Parathyroid adenoma (tissue), 2 donors: ENCODE measurements at regions not wholly inside any gene's neighbourhood (a gene's known extent, or its start where the extent isn't known, plus 50 kb on each side); places are given as distances from the start of the nearest gene placed in this dataset.

Experiments used
- H2AFZ ChIP-seq: fragments of 300-600 bp; sonication (generic); one replicate; pipeline ENCODE4 v1.7.0; 2017; ENCODE audit warnings: antibody characterized with exemption, mild to moderate bottlenecking
- H3K27ac ChIP-seq: fragments of 300-600 bp; sonication (generic); one replicate; pipeline ENCODE4 v1.7.0; 2017
- H3K27me3 ChIP-seq: fragments of 300-600 bp; sonication (generic); one replicate; pipeline ENCODE4 v1.7.0; 2017; ENCODE audit warnings: low read length; ENCODE audit not compliant: control insufficient read depth, insufficient read depth
- H3K36me3 ChIP-seq: fragments of 300-600 bp; sonication (generic); one replicate; pipeline ENCODE4 v1.7.0; 2017; ENCODE audit warnings: low read length; ENCODE audit not compliant: control insufficient read depth, insufficient read depth
- H3K4me1 ChIP-seq: fragments of 300-600 bp; sonication (generic); one replicate; pipeline ENCODE4 v1.7.0; 2017; ENCODE audit warnings: control low read depth
- H3K4me2 ChIP-seq: fragments of 300-600 bp; sonication (generic); one replicate; pipeline ENCODE4 v1.7.0; 2017; ENCODE audit warnings: low read length
- H3K4me3 ChIP-seq: fragments of 300-600 bp; sonication (generic); one replicate; pipeline ENCODE4 v1.7.0; 2017; ENCODE audit warnings: low read depth, low read length
- H3K79me2 ChIP-seq: fragments of 300-600 bp; sonication (generic); one replicate; pipeline ENCODE4 v1.7.0; 2017; ENCODE audit warnings: control low read depth
- H3K9ac ChIP-seq: fragments of 300-600 bp; sonication (generic); one replicate; pipeline ENCODE4 v1.7.0; 2017; ENCODE audit warnings: mild to moderate bottlenecking
- H3K9me3 ChIP-seq: fragments of 300-600 bp; sonication (generic); one replicate; pipeline ENCODE4 v1.7.0; 2017; ENCODE audit warnings: low read length; ENCODE audit not compliant: control insufficient read depth
- TF ChIP-seq, protein P1 (sequence below): fragments of 300-600 bp; sonication (generic); IDR thresholded peaks from one replicate; pipeline ENCODE4 v1.7.0; 2017; ENCODE audit warnings: antibody characterized with exemption, mild to moderate bottlenecking
- donor health status: primary hyperparathyroidism.

DNA sequence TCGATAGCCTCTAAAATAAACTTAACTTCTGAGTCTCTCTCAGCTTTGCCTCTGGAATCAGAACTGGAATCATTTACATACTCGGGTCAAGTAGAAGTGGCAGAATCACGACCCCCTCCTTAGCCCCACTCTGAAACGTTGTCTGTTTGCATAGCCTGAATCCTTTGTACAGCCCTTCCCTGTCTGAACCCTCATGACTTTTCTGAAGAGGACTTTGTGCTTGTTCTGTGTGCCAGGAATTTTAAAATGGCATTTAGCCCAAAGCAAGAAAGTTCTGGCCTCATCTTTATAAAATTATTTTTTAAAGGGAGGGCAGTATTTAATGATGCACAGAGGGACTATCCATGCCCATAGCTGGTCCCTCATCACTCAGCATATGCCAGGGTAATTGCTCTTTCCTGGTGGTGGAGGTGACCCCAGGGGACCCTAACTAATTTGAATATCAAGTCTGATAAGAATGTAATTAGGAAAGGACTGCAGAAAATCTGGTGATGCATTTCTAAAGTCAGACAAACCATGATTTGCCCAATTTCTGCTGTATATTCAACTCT, 342.7 kb upstream of the TNRC6C start:
- Histone ChIP-seq H3K27me3 (no peaks in the 10 kb centered on the region), H3K36me3 (no peaks in the 10 kb centered on the region), H3K4me3 (no peak overlapping the region), H2AFZ (no peak overlapping the region), H3K27ac (no peak overlapping the region), H3K4me2 (no peak overlapping the region), H3K9me3 (no peaks in the 10 kb centered on the region), H3K79me2 (no peaks in the 10 kb centered on the region), H3K4me1 (no peaks in the 10 kb centered on the region), H3K9ac (no peak overlapping the region)
- TF ChIP-seq, protein P1, sequence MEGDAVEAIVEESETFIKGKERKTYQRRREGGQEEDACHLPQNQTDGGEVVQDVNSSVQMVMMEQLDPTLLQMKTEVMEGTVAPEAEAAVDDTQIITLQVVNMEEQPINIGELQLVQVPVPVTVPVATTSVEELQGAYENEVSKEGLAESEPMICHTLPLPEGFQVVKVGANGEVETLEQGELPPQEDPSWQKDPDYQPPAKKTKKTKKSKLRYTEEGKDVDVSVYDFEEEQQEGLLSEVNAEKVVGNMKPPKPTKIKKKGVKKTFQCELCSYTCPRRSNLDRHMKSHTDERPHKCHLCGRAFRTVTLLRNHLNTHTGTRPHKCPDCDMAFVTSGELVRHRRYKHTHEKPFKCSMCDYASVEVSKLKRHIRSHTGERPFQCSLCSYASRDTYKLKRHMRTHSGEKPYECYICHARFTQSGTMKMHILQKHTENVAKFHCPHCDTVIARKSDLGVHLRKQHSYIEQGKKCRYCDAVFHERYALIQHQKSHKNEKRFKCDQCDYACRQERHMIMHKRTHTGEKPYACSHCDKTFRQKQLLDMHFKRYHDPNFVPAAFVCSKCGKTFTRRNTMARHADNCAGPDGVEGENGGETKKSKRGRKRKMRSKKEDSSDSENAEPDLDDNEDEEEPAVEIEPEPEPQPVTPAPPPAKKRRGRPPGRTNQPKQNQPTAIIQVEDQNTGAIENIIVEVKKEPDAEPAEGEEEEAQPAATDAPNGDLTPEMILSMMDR, result no peak

DNA sequence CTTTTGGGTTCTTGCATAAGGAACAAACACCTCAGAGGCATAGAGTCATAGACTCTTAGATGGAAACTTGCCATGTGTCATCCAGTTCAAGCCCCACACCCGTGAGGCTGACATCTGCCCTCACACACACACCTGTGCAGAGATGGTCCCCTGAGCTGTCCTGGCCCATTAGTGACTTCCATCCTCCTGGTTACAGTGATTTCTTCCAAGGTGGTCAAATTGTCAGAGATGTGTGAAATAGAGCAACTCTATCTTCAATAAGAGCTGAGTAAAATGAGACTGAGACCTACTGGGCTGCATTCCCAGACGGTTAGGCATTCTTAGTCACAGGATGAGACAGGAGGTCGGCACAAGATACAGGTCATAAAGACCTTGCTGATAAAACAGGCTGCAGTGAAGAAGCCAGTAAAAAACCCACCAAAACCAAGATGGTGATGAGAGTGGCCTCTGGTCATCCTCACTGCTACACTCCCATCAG, 342.2 kb upstream of the TNRC6C start:
- Histone ChIP-seq H3K27ac (no peak overlapping the region), H3K9ac (no peak overlapping the region), H3K36me3 (no peaks in the 10 kb centered on the region), H3K4me2 (no peak overlapping the region), H3K4me3 (no peak overlapping the region), H3K27me3 (no peaks in the 10 kb centered on the region), H3K79me2 (no peaks in the 10 kb centered on the region), H2AFZ (no peak overlapping the region), H3K9me3 (no peaks in the 10 kb centered on the region), H3K4me1 (no peaks in the 10 kb centered on the region)
- TF ChIP-seq, protein P1, result no peak

DNA sequence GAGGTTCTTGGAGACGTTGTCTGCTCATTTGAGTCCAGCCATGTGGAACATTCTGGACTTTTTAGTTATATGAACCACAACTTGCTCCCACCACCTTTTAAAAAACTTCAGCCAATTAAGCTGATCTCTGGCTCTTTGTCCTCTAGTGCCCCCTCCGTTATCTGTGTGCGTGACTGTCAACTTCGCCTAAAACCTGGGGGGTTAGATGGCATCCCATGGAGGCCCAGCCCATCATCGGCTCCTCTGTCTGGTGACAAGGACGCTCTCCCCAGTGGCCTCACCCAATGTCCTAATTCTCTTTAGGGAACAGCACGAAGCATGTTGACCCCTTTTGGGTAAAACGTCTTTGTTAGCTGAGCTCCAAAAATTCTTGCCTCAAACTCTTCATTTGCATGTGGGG, 341.0 kb upstream of the TNRC6C start:
- no peaks in the 10 kb centered on the region for H3K9me3 ChIP-seq
- H3K9ac ChIP-seq, result no peak overlapping the region
- H3K4me3 ChIP-seq, result no peak overlapping the region
- H3K36me3 ChIP-seq, result no peaks in the 10 kb centered on the region
- no peaks in the 10 kb centered on the region for H3K4me1 ChIP-seq
- no peaks in the 10 kb centered on the region for H3K27me3 ChIP-seq
- no peaks in the 10 kb centered on the region for H3K79me2 ChIP-seq
- TF ChIP-seq, protein P1, result no peak
- H3K27ac ChIP-seq, result no peak overlapping the region
- H2AFZ ChIP-seq, result no peak overlapping the region
- no peak overlapping the region for H3K4me2 ChIP-seq

DNA sequence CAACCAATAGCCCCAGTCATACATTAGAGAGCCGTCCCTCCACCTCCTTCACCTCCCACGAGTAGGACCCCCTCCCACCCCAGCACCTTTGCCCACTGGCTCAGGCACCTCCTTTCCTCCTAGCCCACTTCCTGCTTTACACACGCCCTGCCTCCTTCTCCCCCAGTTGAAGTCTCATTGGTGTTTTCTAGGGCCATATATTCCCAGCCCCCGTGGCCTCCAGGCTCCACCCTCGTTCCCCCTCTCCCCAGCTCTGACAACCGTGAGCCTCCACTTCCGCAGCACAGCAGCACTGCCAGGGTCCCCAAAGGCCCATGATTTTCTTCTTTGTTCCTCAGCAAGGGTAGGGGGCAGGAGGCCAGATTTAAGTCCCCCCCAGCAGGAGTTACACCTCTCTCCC, 340.3 kb upstream of the TNRC6C start:
- Histone ChIP-seq H3K27me3 (no peaks in the 10 kb centered on the region), H3K4me1 (no peaks in the 10 kb centered on the region), H3K9me3 (no peaks in the 10 kb centered on the region), H2AFZ (no peak overlapping the region), H3K79me2 (no peaks in the 10 kb centered on the region), H3K36me3 (no peaks in the 10 kb centered on the region), H3K9ac (no peak overlapping the region), H3K4me3 (no peak overlapping the region), H3K27ac (no peak overlapping the region), H3K4me2 (no peak overlapping the region)
- TF ChIP-seq, protein P1, result no peak

DNA sequence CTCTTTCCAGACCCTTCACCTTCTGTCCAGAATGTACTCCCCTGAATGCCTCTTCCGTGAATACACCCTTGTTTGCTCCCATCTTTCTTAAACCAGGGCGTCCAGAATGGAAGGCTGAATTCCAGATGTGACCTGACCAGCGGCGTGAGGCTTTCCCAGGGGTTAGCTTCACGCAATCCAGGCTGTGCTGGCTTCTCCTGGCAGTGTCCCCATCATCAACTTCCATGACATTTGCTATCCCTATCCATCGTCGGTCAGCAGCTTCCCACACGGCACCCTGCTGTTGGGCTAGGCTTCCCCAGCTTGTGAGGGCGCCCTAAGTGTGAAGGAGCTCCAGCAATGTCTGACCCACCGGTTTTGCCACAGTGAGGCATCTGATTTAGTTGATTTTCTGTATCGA, 339.8 kb upstream of the TNRC6C start:
- Histone ChIP-seq H3K9me3 (no peaks in the 10 kb centered on the region), H3K9ac (no peak overlapping the region), H3K36me3 (no peaks in the 10 kb centered on the region), H2AFZ (no peak overlapping the region), H3K4me3 (no peak overlapping the region), H3K27ac (no peak overlapping the region), H3K27me3 (no peaks in the 10 kb centered on the region), H3K4me1 (no peaks in the 10 kb centered on the region), H3K4me2 (no peak overlapping the region), H3K79me2 (no peaks in the 10 kb centered on the region)
- TF ChIP-seq, protein P1, result no peak
